Ishikawa (cell line): ENCODE measurements at regions not wholly inside any gene's neighbourhood (a gene's known extent, or its start where the extent isn't known, plus 50 kb on each side); places are given as distances from the start of the nearest gene placed in this dataset.

ENCODE experiments used
- CEBPB ChIP-seq: IDR thresholded peaks from 2 replicates; pipeline ENCODE4 v1.6.1; 2012
- CREB1 ChIP-seq: IDR thresholded peaks from 2 replicates; pipeline ENCODE4 v1.6.1; 2012; ENCODE audit warnings: low read depth
- EGR1 ChIP-seq: IDR thresholded peaks from 2 replicates; pipeline ENCODE4 v1.6.1; 2012
- EP300 ChIP-seq: IDR thresholded peaks from 2 replicates; pipeline ENCODE4 v1.6.1; 2012; ENCODE audit warnings: borderline replicate concordance
- FOXM1 ChIP-seq: IDR thresholded peaks from 2 replicates; pipeline ENCODE4 v1.6.1; 2012; ENCODE audit warnings: low read depth, borderline replicate concordance
- NFIC ChIP-seq: IDR thresholded peaks from 2 replicates; pipeline ENCODE4 v1.6.1; 2012
- RAD21 ChIP-seq: IDR thresholded peaks from 2 replicates; pipeline ENCODE4 v1.6.1; 2012; ENCODE audit warnings: low read depth
- TAF1 ChIP-seq: IDR thresholded peaks from 2 replicates; pipeline ENCODE4 v1.6.1; 2012; ENCODE audit warnings: low read depth, mild to moderate bottlenecking
- TCF12 ChIP-seq: IDR thresholded peaks from 2 replicates; pipeline ENCODE4 v1.6.1; 2012; ENCODE audit warnings: low read depth
- TEAD4 ChIP-seq: IDR thresholded peaks from 2 replicates; pipeline ENCODE4 v1.6.1; 2012
- YY1 ChIP-seq: IDR thresholded peaks from 2 replicates; pipeline ENCODE4 v1.6.1; 2012; ENCODE audit warnings: low read depth
- ZBTB7A ChIP-seq: IDR thresholded peaks from 2 replicates; pipeline ENCODE4 v1.6.1; 2012; ENCODE audit warnings: low read depth
- TF ChIP-seq, protein P1 (sequence below): IDR thresholded peaks from 2 replicates; pipeline ENCODE4 v1.6.1; 2012
- TF ChIP-seq, protein P2 (sequence below): IDR thresholded peaks from 2 replicates; pipeline ENCODE4 v1.6.1; 2012; ENCODE audit warnings: low read depth, mild to moderate bottlenecking
- TF ChIP-seq, protein P3 (sequence below): IDR thresholded peaks from 2 replicates; pipeline ENCODE4 v1.6.1; 2012

DNA sequence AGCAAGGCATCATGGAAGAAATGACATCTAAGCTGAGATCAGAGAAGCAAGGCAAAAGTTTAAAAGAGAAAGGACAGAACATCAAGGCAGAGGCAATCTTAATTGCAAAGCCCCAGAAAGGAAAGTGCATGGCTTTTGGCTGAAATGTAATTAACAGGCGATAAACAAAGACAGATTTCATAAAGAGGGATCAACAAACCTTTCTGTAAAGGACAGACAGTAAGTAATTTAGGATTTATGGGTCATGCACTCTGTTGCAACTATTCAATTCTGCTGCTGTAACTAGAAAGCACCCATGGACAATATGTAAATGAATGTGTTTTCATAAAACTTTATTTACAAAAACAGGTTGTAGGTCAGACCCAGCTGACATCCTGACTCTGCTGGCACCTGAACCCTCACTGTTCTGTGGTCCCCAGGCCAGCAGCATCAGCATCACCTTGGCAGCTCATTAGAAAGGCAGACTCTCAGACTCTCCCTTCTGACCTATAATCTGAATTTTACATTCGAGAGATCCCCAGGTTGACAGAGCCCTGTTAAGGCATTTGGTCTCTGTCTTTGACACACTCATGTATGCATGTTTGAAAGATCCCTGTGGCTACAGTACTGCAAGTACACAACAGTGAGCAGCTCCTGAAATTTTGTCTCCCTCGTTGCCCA, 362.9 kb upstream of the NFE2L3 start:
- TF ChIP-seq EP300 = no peak
- TF ChIP-seq TAF1 = no peak
- TF ChIP-seq, protein P1, sequence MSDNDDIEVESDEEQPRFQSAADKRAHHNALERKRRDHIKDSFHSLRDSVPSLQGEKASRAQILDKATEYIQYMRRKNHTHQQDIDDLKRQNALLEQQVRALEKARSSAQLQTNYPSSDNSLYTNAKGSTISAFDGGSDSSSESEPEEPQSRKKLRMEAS = no peak
- no peak for TF ChIP-seq ZBTB7A
- TF ChIP-seq YY1 = no peak
- TF ChIP-seq NFIC = no peak
- TF ChIP-seq CEBPB = no peak
- TF ChIP-seq RAD21 = no peak

DNA sequence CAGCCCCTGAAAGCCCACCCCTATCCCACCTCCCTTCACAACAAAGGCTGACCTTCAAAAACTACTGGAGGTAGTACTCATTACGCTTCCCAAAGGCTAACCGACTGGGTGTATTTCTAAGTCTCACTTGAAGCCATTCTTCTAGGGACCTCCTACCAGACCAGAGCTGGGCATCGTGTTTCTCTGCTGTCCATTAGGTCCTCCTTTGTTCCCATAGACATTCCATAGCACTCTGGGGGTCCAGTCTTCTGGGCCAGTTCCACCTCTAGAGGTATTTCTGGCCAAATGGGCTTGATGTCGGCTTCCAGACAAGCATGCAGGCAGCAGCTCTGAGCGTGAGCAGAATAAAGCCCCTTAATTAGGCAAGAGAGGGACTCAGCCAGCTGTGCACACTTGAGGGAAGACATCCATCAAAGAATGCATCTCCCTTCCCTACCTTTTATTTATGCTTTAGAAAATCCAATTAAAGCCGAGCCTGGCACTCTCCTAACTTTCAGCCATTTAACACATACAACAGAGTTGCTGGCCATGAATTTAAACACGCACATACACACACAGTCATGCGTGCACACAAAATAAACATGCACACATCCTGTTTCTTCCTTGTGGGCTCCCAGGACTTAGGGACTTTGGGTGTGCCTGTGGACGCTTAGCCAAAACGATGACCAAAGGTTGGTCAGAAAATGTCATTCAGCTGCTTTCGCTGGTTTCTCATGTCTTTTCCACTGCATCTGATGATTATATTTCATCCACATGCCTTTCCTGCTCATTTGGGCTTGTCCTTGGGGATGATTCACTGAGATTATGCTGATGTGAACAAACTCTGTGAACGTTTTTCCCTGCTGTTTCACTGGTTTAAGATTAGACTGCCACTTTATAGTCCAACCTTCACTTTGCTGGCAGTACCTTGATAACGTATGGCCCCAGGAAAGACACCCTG, 362.0 kb upstream of the NFE2L3 start:
- TF ChIP-seq TAF1 = no peak
- no peak for TF ChIP-seq CREB1
- TF ChIP-seq NFIC = no peak
- TF ChIP-seq, protein P1 = no peak
- TF ChIP-seq, protein P2, sequence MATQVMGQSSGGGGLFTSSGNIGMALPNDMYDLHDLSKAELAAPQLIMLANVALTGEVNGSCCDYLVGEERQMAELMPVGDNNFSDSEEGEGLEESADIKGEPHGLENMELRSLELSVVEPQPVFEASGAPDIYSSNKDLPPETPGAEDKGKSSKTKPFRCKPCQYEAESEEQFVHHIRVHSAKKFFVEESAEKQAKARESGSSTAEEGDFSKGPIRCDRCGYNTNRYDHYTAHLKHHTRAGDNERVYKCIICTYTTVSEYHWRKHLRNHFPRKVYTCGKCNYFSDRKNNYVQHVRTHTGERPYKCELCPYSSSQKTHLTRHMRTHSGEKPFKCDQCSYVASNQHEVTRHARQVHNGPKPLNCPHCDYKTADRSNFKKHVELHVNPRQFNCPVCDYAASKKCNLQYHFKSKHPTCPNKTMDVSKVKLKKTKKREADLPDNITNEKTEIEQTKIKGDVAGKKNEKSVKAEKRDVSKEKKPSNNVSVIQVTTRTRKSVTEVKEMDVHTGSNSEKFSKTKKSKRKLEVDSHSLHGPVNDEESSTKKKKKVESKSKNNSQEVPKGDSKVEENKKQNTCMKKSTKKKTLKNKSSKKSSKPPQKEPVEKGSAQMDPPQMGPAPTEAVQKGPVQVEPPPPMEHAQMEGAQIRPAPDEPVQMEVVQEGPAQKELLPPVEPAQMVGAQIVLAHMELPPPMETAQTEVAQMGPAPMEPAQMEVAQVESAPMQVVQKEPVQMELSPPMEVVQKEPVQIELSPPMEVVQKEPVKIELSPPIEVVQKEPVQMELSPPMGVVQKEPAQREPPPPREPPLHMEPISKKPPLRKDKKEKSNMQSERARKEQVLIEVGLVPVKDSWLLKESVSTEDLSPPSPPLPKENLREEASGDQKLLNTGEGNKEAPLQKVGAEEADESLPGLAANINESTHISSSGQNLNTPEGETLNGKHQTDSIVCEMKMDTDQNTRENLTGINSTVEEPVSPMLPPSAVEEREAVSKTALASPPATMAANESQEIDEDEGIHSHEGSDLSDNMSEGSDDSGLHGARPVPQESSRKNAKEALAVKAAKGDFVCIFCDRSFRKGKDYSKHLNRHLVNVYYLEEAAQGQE = no peak

DNA sequence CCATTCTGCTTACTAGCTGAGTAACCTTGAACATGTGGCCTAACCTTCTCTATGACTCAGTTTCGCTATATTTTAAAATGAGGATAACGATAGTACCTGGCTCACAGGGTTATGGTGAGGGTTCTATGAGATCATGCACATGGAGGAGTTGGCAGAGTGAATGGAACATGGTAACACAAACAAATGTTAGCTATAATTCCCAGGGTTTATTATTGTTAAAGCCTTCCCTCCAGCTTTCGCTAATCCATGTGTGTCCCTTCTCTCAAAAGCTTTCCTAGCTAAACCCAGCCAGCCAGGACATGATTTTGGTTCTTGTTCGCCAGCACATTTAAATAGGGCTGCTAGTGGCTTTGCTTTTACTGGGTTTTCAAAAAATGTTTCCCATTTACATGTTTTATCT, 361.0 kb upstream of the NFE2L3 start:
- TF ChIP-seq, protein P2 = no peak
- TF ChIP-seq TAF1 = no peak
- no peak for TF ChIP-seq TEAD4
- no peak for TF ChIP-seq NFIC
- TF ChIP-seq CREB1 = no peak
- no peak for TF ChIP-seq CEBPB
- TF ChIP-seq FOXM1 = no peak
- TF ChIP-seq RAD21 = no peak
- TF ChIP-seq YY1 = no peak
- TF ChIP-seq EP300 = no peak
- TF ChIP-seq EGR1 = no peak

DNA sequence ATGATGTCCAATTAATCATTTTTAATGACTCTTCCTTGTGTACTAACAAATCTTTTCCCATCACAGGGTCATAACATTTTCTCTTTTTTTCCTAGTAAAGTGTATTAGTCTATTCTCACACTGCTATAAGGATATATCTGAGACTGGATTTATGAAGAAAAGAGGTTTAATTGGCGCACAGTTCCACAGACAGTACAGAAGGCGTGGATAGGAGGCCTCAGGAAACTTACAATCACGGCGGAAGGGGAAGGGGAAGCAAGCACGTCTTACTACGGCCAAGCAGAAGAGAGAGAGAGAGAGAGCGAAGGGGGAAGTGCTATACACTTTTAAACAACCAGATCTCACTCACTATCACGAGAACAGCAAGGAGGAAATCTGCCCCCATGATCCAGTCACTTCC, 359.4 kb upstream of the NFE2L3 start:
- TF ChIP-seq FOXM1 (no peak), TCF12 (no peak), NFIC (no peak), YY1 (no peak), RAD21 (no peak), EP300 (no peak), CREB1 (no peak)
- TF ChIP-seq, protein P3, sequence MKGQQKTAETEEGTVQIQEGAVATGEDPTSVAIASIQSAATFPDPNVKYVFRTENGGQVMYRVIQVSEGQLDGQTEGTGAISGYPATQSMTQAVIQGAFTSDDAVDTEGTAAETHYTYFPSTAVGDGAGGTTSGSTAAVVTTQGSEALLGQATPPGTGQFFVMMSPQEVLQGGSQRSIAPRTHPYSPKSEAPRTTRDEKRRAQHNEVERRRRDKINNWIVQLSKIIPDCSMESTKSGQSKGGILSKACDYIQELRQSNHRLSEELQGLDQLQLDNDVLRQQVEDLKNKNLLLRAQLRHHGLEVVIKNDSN = no peak
- TF ChIP-seq, protein P2 = no peak

DNA sequence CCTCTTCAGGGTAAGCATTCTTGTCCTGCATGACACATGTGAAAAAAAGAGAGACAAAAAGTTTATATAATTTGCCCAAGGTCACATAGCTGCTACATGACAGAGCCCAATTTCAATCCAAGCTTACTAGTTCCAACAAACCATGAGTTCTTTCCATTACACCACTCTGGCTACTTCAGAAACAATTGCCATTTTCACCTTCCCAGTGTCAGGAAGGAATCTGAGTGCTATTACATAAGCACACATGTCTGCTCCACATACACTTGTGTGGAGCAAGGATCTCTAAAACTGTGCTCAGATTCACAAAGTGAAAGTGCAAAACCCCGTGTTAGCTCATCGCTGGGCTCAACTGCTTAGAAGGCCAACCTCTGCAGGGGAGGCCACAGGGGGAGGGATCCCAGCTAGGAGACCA, 356.2 kb upstream of the NFE2L3 start:
- TF ChIP-seq TCF12 = no peak
- TF ChIP-seq, protein P3 = no peak
